ENCODE measurements at regions not wholly inside any gene's neighbourhood (a gene's known extent, or its start where the extent isn't known, plus 50 kb on each side); places are given as distances from the start of the nearest gene placed in this dataset.

DNA sequence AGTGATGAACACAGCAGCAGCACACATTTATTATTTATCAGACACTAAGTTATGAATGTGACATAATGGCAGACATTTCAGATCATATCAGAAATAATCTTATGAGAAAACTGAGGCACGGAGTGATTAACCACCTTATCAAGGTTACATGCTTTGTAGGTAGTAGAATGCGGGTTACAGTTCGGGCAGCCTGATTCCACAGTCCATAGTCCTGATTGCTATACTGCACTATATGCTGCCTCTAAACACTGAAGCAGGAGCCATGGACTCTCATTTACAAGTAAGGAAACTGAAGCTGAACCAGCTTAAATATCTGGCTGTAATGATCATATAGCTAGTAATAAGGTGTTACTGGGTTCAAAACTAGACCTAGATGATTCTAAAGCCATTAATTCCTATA, 291.3 kb upstream of the ADAMTSL1 start:
- no peak for TF ChIP-seq POLR2A (IDR thresholded peaks at IDR 0.05)
- TF ChIP-seq, protein P1, sequence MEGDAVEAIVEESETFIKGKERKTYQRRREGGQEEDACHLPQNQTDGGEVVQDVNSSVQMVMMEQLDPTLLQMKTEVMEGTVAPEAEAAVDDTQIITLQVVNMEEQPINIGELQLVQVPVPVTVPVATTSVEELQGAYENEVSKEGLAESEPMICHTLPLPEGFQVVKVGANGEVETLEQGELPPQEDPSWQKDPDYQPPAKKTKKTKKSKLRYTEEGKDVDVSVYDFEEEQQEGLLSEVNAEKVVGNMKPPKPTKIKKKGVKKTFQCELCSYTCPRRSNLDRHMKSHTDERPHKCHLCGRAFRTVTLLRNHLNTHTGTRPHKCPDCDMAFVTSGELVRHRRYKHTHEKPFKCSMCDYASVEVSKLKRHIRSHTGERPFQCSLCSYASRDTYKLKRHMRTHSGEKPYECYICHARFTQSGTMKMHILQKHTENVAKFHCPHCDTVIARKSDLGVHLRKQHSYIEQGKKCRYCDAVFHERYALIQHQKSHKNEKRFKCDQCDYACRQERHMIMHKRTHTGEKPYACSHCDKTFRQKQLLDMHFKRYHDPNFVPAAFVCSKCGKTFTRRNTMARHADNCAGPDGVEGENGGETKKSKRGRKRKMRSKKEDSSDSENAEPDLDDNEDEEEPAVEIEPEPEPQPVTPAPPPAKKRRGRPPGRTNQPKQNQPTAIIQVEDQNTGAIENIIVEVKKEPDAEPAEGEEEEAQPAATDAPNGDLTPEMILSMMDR (IDR thresholded peaks at IDR 0.05), result no peak
